Smooth muscle cell (in vitro differentiated cells): ENCODE measurements at regions not wholly inside any gene's neighbourhood (a gene's known extent, or its start where the extent isn't known, plus 50 kb on each side); places are given as distances from the start of the nearest gene placed in this dataset.

ENCODE experiments used
- DNase-seq: peaks from one replicate; lab custom pipeline; 2025; ENCODE audit not compliant: unreplicated experiment; lab: John Stamatoyannopoulos, UW
- H2AFZ ChIP-seq: fragments of 200-600 bp; sonication (generic); 2 replicates; pipeline ENCODE4 v1.6.0; 2016; ENCODE audit warnings: antibody characterized with exemption, low read depth, mild to moderate bottlenecking
- H3F3A ChIP-seq: fragments of 200-600 bp; sonication (generic); 2 replicates; pipeline ENCODE4 v1.6.0; 2017; ENCODE audit warnings: antibody characterized with exemption, low read depth
- H3K27ac ChIP-seq: fragments of 200-600 bp; sonication (generic); 2 replicates; pipeline ENCODE4 v1.5.1; 2016; ENCODE audit warnings: low read depth, mild to moderate bottlenecking
- H3K27me3 ChIP-seq: fragments of 200-600 bp; sonication (generic); 2 replicates; pipeline ENCODE4 v1.6.1; 2016; ENCODE audit warnings: low read depth, mild to moderate bottlenecking
- H3K36me3 ChIP-seq: fragments of 200-600 bp; sonication (generic); 2 replicates; pipeline ENCODE4 v1.5.1; 2016; ENCODE audit warnings: low read depth
- H3K4me1 ChIP-seq: fragments of 200-600 bp; sonication (generic); 2 replicates; pipeline ENCODE4 v1.5.1; 2016; ENCODE audit warnings: low read depth
- H3K4me2 ChIP-seq: fragments of 200-600 bp; sonication (generic); 2 replicates; pipeline ENCODE4 v1.6.0; 2016; ENCODE audit warnings: mild to moderate bottlenecking
- H3K4me3 ChIP-seq: fragments of 200-600 bp; sonication (generic); 2 replicates; pipeline ENCODE4 v1.5.1; 2016; ENCODE audit warnings: mild to moderate bottlenecking
- H3K79me2 ChIP-seq: fragments of 200-600 bp; sonication (generic); 2 replicates; pipeline ENCODE4 v1.6.0; 2016; ENCODE audit warnings: low read depth, mild to moderate bottlenecking
- H3K9ac ChIP-seq: fragments of 200-600 bp; sonication (generic); 2 replicates; pipeline ENCODE4 v1.6.0; 2016; ENCODE audit warnings: low read depth
- H3K9me3 ChIP-seq: fragments of 200-600 bp; sonication (generic); replicated peaks from 2 replicates; pipeline ENCODE4 v1.5.1; 2016; ENCODE audit warnings: low read depth
- H4K20me1 ChIP-seq: fragments of 200-600 bp; sonication (generic); 2 replicates; pipeline ENCODE4 v1.6.0; 2016; ENCODE audit warnings: low read depth
- WGBS: methylation state at CpG from one replicate; pipeline ENCODE4 v1.1.7; 2016; ENCODE audit warnings: low lambda C conversion rate; 5-methylcytosine and 5-hydroxymethylcytosine counted together
- TF ChIP-seq, protein P1 (sequence below): fragments of 200-600 bp; sonication (generic); IDR thresholded peaks from 2 replicates; pipeline ENCODE4 v1.5.1; 2017; ENCODE audit warnings: borderline replicate concordance, mild to moderate bottlenecking, antibody characterized with exemption; ENCODE audit not compliant: insufficient read depth, poor library complexity, severe bottlenecking

DNA sequence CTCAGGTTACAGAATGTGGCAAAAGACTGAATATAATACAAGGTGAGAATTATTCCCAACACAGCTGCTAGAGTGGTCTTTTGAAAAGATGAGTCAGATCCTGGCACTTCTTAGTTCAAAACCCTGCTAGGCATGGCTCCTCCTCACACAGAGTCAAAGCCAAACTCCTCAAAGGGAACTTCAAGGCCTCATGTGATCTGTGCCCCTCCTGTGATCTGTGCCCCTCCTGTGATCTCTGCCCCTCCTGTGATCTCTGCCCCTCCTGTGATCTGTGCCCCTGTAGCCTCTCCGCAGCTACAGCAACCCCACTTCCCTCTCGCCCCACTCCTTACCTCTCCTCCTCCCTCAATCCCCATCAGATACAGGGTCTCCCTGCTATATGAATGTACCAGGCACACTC is 525.5 kb upstream of the CCNG1 start:
- Histone ChIP-seq H3F3A (no peaks in the 10 kb centered on the region), H3K4me1 (no peaks in the 10 kb centered on the region), H3K4me3 (no peak overlapping the region), H3K9me3 (no peaks in the 10 kb centered on the region), H3K36me3 (no peaks in the 10 kb centered on the region), H3K79me2 (no peaks in the 10 kb centered on the region), H3K9ac (no peak overlapping the region), H3K4me2 (no peak overlapping the region), H3K27ac (no peak overlapping the region), H2AFZ (no peak overlapping the region), H3K27me3 (no peaks in the 10 kb centered on the region), H4K20me1 (no peaks in the 10 kb centered on the region)
- 74% methylated on average over 2 of the region's 2 CpGs for WGBS
- no peak for DNase-seq
- TF ChIP-seq, protein P1, sequence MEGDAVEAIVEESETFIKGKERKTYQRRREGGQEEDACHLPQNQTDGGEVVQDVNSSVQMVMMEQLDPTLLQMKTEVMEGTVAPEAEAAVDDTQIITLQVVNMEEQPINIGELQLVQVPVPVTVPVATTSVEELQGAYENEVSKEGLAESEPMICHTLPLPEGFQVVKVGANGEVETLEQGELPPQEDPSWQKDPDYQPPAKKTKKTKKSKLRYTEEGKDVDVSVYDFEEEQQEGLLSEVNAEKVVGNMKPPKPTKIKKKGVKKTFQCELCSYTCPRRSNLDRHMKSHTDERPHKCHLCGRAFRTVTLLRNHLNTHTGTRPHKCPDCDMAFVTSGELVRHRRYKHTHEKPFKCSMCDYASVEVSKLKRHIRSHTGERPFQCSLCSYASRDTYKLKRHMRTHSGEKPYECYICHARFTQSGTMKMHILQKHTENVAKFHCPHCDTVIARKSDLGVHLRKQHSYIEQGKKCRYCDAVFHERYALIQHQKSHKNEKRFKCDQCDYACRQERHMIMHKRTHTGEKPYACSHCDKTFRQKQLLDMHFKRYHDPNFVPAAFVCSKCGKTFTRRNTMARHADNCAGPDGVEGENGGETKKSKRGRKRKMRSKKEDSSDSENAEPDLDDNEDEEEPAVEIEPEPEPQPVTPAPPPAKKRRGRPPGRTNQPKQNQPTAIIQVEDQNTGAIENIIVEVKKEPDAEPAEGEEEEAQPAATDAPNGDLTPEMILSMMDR, result no peak

DNA sequence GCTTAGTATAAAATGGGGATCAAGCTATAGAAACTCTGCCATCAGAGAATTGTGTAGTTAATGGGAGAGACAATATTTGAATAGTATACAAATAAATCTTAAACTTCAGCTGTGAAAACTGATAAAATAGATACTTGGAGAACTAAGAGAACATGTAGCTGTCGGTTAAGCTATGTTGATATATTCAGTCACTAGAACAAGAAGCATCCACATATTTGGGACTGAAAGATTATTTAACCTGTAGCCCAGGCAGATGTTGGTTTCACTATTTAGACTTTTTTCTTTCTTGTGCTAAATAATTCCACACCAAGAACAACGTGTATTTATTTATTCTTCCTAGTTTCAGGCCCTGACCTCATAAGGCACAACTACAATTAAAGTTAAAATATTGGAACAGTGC is 521.0 kb upstream of the CCNG1 start:
- H3K36me3 ChIP-seq, result no peaks in the 10 kb centered on the region
- H2AFZ ChIP-seq, result no peak overlapping the region
- TF ChIP-seq, protein P1, result no peak
- no peaks in the 10 kb centered on the region for H4K20me1 ChIP-seq
- no peak overlapping the region for H3K9ac ChIP-seq
- no peak overlapping the region for H3K4me2 ChIP-seq
- no peak for DNase-seq
- 78% methylated on average over 2 of the region's 2 CpGs for WGBS
- no peaks in the 10 kb centered on the region for H3K27me3 ChIP-seq
- H3K79me2 ChIP-seq, result no peaks in the 10 kb centered on the region
- no peak overlapping the region for H3K4me3 ChIP-seq
- H3K9me3 ChIP-seq, result no peaks in the 10 kb centered on the region
- H3F3A ChIP-seq, result no peaks in the 10 kb centered on the region
- no peak overlapping the region for H3K27ac ChIP-seq
- no peaks in the 10 kb centered on the region for H3K4me1 ChIP-seq

DNA sequence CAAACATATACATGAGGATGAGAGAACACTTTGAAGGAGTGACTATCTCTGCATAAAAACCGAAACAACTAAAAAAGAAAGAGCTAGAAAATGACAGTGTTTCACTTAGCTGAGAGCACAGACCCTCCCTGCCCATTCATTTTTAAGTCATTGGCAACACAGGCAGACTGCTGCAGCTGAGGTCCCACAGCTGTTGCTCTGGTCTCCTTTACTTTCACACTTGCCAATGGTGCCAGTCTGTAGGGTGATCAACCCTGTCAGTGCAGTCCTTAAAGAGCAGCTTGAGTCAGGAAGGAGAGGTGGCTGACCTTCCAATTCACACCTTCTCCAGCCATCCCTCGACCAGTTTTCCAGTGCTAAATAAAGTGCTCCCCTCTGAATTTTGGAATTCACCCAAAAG is 508.3 kb upstream of the CCNG1 start:
- Histone ChIP-seq H2AFZ (no peak overlapping the region), H3K4me2 (no peak overlapping the region), H3K36me3 (no peaks in the 10 kb centered on the region), H3K79me2 (no peaks in the 10 kb centered on the region), H3K9ac (no peak overlapping the region), H3K27me3 (no peaks in the 10 kb centered on the region), H3K4me3 (no peak overlapping the region), H3K9me3 (peaks cover 4% of the 10 kb centered on the region), H3K4me1 (no peaks in the 10 kb centered on the region), H4K20me1 (no peaks in the 10 kb centered on the region), H3K27ac (no peak overlapping the region), H3F3A (no peaks in the 10 kb centered on the region)
- TF ChIP-seq, protein P1, result no peak
- WGBS, result 69% methylated on average over 2 of the region's 2 CpGs
- no peak for DNase-seq

DNA sequence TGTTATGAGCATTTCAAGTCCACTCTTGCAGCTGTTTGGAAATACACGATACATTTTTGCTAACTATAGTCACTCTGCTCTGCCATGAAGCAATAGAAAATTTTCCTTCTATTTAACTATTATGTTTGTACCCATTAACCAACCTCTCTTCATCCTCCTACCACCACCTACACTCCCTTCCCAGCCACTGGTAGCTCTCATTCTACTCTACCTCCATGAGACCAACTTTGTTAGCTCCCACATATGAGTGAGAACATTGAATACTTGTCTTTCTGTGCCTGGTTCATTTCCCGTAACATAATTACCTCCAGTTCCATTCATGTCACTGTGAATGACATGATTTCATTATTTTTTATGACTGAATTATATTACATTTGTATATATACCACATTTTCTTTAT is 505.9 kb upstream of the CCNG1 start:
- Histone ChIP-seq H3K27me3 (no peaks in the 10 kb centered on the region), H3K27ac (no peak overlapping the region), H4K20me1 (no peaks in the 10 kb centered on the region), H3K79me2 (no peaks in the 10 kb centered on the region), H3K4me2 (no peak overlapping the region), H3K4me3 (no peak overlapping the region), H3K36me3 (no peaks in the 10 kb centered on the region), H3K9ac (no peak overlapping the region), H2AFZ (no peak overlapping the region), H3K4me1 (no peaks in the 10 kb centered on the region), H3K9me3 (peaks cover 4% of the 10 kb centered on the region), H3F3A (no peaks in the 10 kb centered on the region)
- 97% methylated on average over 2 of the region's 2 CpGs for WGBS
- DNase-seq, result no peak
- TF ChIP-seq, protein P1, result no peak
